Endodermal cell (in vitro differentiated cells): ENCODE measurements at regions not wholly inside any gene's neighbourhood (a gene's known extent, or its start where the extent isn't known, plus 50 kb on each side); places are given as distances from the start of the nearest gene placed in this dataset.

Experiments
- DNase-seq: peaks from one replicate; pipeline ENCODE4 v3.0.0-alpha.2; 2017
- H3K27ac ChIP-seq: 2 replicates; pipeline ENCODE4 v1.5.1; 2013; ENCODE audit warnings: mild to moderate bottlenecking, low read depth, low read length, moderate library complexity
- H3K27me3 ChIP-seq: 2 replicates; pipeline ENCODE4 v1.6.1; 2013; ENCODE audit warnings: mild to moderate bottlenecking, low read length, moderate library complexity; ENCODE audit not compliant: insufficient read depth, control insufficient read depth, poor library complexity, severe bottlenecking
- H3K36me3 ChIP-seq: 2 replicates; pipeline ENCODE4 v1.7.0; 2013; ENCODE audit warnings: mild to moderate bottlenecking, low read length, moderate library complexity; ENCODE audit not compliant: control insufficient read depth, insufficient read depth
- H3K4me1 ChIP-seq: one replicate; pipeline ENCODE4 v1.7.0; 2013; ENCODE audit warnings: low read length; ENCODE audit not compliant: control insufficient read depth, insufficient read depth
- H3K4me3 ChIP-seq: 2 replicates; pipeline ENCODE4 v1.5.1; 2013; ENCODE audit warnings: mild to moderate bottlenecking, low read length, moderate library complexity
- H3K9ac ChIP-seq: 2 replicates; pipeline ENCODE4 v1.6.1; 2013; ENCODE audit warnings: mild to moderate bottlenecking, low read length, moderate library complexity; ENCODE audit not compliant: poor library complexity, severe bottlenecking; ENCODE audit errors: extremely low read depth
- H3K9me3 ChIP-seq: 2 replicates; pipeline ENCODE4 v1.6.1; 2013; ENCODE audit warnings: mild to moderate bottlenecking, low read length, moderate library complexity; ENCODE audit not compliant: control insufficient read depth
- H3K27ac Mint-ChIP-seq: 2 replicates; pipeline ENCODE4 v1.8.0; 2020; ENCODE audit warnings: mixed read lengths
- H3K27me3 Mint-ChIP-seq: 2 replicates; pipeline ENCODE4 v1.8.0; 2021; ENCODE audit warnings: mild to moderate bottlenecking, mixed read lengths; ENCODE audit not compliant: insufficient read depth
- H3K36me3 Mint-ChIP-seq: 2 replicates; pipeline ENCODE4 v1.8.0; 2020; ENCODE audit warnings: low read depth, mixed read lengths
- H3K4me1 Mint-ChIP-seq: 2 replicates; pipeline ENCODE4 v1.8.0; 2020; ENCODE audit warnings: mixed read lengths
- H3K4me3 Mint-ChIP-seq: 2 replicates; pipeline ENCODE4 v1.8.0; 2020; ENCODE audit warnings: mild to moderate bottlenecking, moderate library complexity, mixed read lengths
- H3K9me3 Mint-ChIP-seq: 2 replicates; pipeline ENCODE4 v1.8.0; 2020; ENCODE audit warnings: mild to moderate bottlenecking, mixed read lengths
- CTCF ChIP-seq: fragments of 200-600 bp; sonication (generic); conservative IDR thresholded peaks from 2 replicates; pipeline ENCODE4 v1.5.0; 2021; ENCODE audit warnings: antibody characterized with exemption, mild to moderate bottlenecking
- WGBS, 2 experiments: methylation state at CpG; one replicate each; pipeline versions ENCODE4 v1.1.5 to v1.1.7; 2013; ENCODE audit warnings: missing lambda C conversion rate in 2 of 2, mixed read lengths in 1 of 2; ENCODE audit not compliant: insufficient coverage in 1 of 2, insufficient read length in 1 of 2; 5-methylcytosine and 5-hydroxymethylcytosine counted together

- H3K27ac Mint-ChIP-seq, result no peak overlapping the region
- WGBS, 2 experiments, result 95% methylated on average over 4 to 5 of the region's 5 CpGs
- H3K9me3 ChIP-seq, result no peaks in the 10 kb centered on the region
These were observed 89.2 kb upstream of the WDR11 start for GRCh38 chr10:120761951-120762350.

GRCh38 chr10:120765226-120765803 is 85.8 kb upstream of the WDR11 start:
- Histone ChIP-seq H3K36me3 (no peaks in the 10 kb centered on the region), H3K27ac (no peak overlapping the region), H3K9me3 (no peaks in the 10 kb centered on the region), H3K9ac (no peak overlapping the region), H3K27me3 (no peaks in the 10 kb centered on the region), H3K4me1 (peaks cover 7% of the 10 kb centered on the region), H3K4me3 (no peak overlapping the region)
- Mint-ChIP-seq H3K9me3 (no peaks in the 10 kb centered on the region), H3K27ac (no peak overlapping the region), H3K4me1 (peaks cover 18% of the 10 kb centered on the region), H3K36me3 (no peaks in the 10 kb centered on the region), H3K4me3 (no peak overlapping the region), H3K27me3 (no peaks in the 10 kb centered on the region)
- TF ChIP-seq CTCF, result no peak
- no peak for DNase-seq
- WGBS, 2 experiments, result 75% methylated on average over 1 of the region's 1 CpG; no CpG with 5 or more reads in 1 of the 2 experiments

More at GRCh38 chr10:120761951-120762350, 89.2 kb upstream of the WDR11 start:
- no peaks in the 10 kb centered on the region for H3K36me3 ChIP-seq
- Mint-ChIP-seq H3K27me3 (no peaks in the 10 kb centered on the region), H3K9me3 (no peaks in the 10 kb centered on the region), H3K36me3 (no peaks in the 10 kb centered on the region), H3K4me1 (peaks cover 13% of the 10 kb centered on the region), H3K4me3 (no peak overlapping the region)
- H3K9ac ChIP-seq, result no peak overlapping the region
- H3K27ac ChIP-seq, result no peak overlapping the region
- DNase-seq, result no peak
- H3K27me3 ChIP-seq, result no peaks in the 10 kb centered on the region
- no peak overlapping the region for H3K4me3 ChIP-seq
- no peak for TF ChIP-seq CTCF
- no peaks in the 10 kb centered on the region for H3K4me1 ChIP-seq

GRCh38 chr10:120768227-120768626 is 82.9 kb upstream of the WDR11 start:
- Histone ChIP-seq H3K9me3 (no peaks in the 10 kb centered on the region), H3K36me3 (no peaks in the 10 kb centered on the region), H3K27me3 (no peaks in the 10 kb centered on the region), H3K4me1 (peaks cover 7% of the 10 kb centered on the region), H3K27ac (no peak overlapping the region), H3K4me3 (no peak overlapping the region), H3K9ac (no peak overlapping the region)
- no peak for TF ChIP-seq CTCF
- WGBS, 2 experiments, result 91 to 92% methylated on average over 3 of the region's 3 CpGs
- Mint-ChIP-seq H3K27me3 (no peaks in the 10 kb centered on the region), H3K4me3 (no peak overlapping the region), H3K9me3 (no peaks in the 10 kb centered on the region), H3K27ac (no peak overlapping the region), H3K36me3 (no peaks in the 10 kb centered on the region), H3K4me1 (peaks cover 18% of the 10 kb centered on the region)
- no peak for DNase-seq
